ENCODE measurements at regions not wholly inside any gene's neighbourhood (a gene's known extent, or its start where the extent isn't known, plus 50 kb on each side); places are given as distances from the start of the nearest gene placed in this dataset.

DNA sequence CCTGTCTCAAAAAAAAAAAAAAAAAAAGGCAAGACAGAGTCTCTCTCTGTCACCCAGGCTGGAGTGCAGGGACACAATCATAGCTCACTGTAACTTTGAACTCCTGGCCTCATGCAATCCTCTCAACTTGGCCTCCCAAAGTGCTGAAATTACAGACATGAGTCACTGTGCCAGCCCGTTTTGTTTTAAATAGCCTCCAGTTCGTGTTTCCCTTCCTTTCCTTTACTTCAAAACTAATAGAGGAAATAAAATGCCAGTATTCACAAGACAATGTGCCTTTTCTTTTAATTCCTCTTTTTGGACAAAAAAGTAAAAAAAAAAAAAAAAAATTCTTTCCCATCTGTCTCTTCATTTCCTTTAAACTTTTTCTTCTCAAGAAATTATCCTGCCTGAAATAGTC, 54.5 kb upstream of the ACMSD start:
- TF ChIP-seq EZH2phosphoT487 (conservative IDR thresholded peaks at IDR 0.05; ENCODE audit: low read length), result no peak
- TF ChIP-seq, protein P1, sequence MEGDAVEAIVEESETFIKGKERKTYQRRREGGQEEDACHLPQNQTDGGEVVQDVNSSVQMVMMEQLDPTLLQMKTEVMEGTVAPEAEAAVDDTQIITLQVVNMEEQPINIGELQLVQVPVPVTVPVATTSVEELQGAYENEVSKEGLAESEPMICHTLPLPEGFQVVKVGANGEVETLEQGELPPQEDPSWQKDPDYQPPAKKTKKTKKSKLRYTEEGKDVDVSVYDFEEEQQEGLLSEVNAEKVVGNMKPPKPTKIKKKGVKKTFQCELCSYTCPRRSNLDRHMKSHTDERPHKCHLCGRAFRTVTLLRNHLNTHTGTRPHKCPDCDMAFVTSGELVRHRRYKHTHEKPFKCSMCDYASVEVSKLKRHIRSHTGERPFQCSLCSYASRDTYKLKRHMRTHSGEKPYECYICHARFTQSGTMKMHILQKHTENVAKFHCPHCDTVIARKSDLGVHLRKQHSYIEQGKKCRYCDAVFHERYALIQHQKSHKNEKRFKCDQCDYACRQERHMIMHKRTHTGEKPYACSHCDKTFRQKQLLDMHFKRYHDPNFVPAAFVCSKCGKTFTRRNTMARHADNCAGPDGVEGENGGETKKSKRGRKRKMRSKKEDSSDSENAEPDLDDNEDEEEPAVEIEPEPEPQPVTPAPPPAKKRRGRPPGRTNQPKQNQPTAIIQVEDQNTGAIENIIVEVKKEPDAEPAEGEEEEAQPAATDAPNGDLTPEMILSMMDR (IDR thresholded peaks at IDR 0.05; ENCODE audit: insufficient read depth, low read length, poor library complexity, severe bottlenecking), result no peak
- H3K27ac ChIP-seq (ENCODE audit: low read depth, low read length), result no peak overlapping the region
- no peaks in the 10 kb centered on the region for H3K27me3 ChIP-seq (ENCODE audit: low read length)
- H3F3A ChIP-seq (ENCODE audit: insufficient read depth), result no peaks in the 10 kb centered on the region
- no peaks in the 10 kb centered on the region for H3K9me2 ChIP-seq (replicated peaks; ENCODE audit: insufficient read depth, low read length)
- no peaks in the 10 kb centered on the region for H4K20me1 ChIP-seq (ENCODE audit: low read depth, low read length)
- H3K9ac ChIP-seq (ENCODE audit: low read length), result no peak overlapping the region
- H3K79me2 ChIP-seq (ENCODE audit: insufficient read depth, low read length), result no peaks in the 10 kb centered on the region
- no peaks in the 10 kb centered on the region for H3K36me3 ChIP-seq (ENCODE audit: low read length)
- H3K4me3 ChIP-seq (ENCODE audit: insufficient read depth, low read length, poor library complexity, severe bottlenecking), result no peak overlapping the region
- no peak overlapping the region for H2AFZ ChIP-seq (ENCODE audit: low read depth, low read length, severe bottlenecking)
- H3K9me3 ChIP-seq (ENCODE audit: insufficient read depth, low read length), result no peaks in the 10 kb centered on the region
- H3K4me2 ChIP-seq (ENCODE audit: low read depth, low read length, poor library complexity, severe bottlenecking), result no peak overlapping the region

DNA sequence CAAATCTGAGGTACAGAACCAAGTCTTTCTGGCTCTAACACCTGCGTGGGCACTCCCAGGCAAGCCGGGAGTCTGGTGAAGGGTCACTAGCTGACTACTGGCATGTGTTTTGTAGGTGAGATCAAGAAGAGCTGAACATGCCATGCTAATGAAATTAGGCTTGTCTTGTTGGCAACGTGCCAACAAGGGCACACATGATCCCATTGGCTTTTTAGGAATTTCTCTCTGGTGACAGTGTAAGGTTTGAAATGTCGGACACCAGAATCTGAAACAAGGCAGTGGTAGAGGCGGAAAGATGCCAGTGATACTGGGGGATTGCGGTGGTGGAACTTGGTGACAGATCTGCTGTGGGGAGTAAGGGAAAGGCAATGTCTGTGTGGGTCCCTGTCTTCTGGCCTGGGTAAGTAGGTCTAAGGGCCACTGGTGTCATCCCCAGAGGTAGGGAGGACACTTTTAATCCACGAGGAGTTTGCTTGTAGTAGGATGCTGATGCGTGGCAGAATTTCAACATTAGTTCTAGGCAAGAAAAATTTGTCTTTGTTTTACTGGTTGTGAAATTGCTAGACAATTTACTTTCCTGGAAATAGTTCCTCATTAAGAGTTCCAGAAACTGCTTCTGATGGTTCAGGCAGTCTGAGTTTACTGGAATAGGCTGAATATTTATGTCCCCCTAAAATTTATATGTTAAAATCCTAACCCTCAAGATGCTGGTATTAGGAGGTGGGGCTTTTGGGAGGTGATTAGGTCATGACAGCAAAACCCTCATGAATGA, 52.6 kb upstream of the ACMSD start:
- Histone ChIP-seq H3K4me3 (ENCODE audit: insufficient read depth, low read length, poor library complexity, severe bottlenecking) (no peak overlapping the region), H3K9me2 (replicated peaks; ENCODE audit: insufficient read depth, low read length) (no peaks in the 10 kb centered on the region), H3F3A (ENCODE audit: insufficient read depth) (no peaks in the 10 kb centered on the region), H3K27me3 (ENCODE audit: low read length) (no peaks in the 10 kb centered on the region), H3K4me2 (ENCODE audit: low read depth, low read length, poor library complexity, severe bottlenecking) (no peak overlapping the region), H2AFZ (ENCODE audit: low read depth, low read length, severe bottlenecking) (no peak overlapping the region), H4K20me1 (ENCODE audit: low read depth, low read length) (no peaks in the 10 kb centered on the region), H3K9ac (ENCODE audit: low read length) (no peak overlapping the region), H3K36me3 (ENCODE audit: low read length) (no peaks in the 10 kb centered on the region), H3K27ac (ENCODE audit: low read depth, low read length) (no peak overlapping the region), H3K9me3 (ENCODE audit: insufficient read depth, low read length) (no peaks in the 10 kb centered on the region), H3K79me2 (ENCODE audit: insufficient read depth, low read length) (no peaks in the 10 kb centered on the region)
- TF ChIP-seq, protein P1 (IDR thresholded peaks at IDR 0.05; ENCODE audit: insufficient read depth, low read length, poor library complexity, severe bottlenecking), result no peak
- no peak for TF ChIP-seq EZH2phosphoT487 (conservative IDR thresholded peaks at IDR 0.05; ENCODE audit: low read length)

DNA sequence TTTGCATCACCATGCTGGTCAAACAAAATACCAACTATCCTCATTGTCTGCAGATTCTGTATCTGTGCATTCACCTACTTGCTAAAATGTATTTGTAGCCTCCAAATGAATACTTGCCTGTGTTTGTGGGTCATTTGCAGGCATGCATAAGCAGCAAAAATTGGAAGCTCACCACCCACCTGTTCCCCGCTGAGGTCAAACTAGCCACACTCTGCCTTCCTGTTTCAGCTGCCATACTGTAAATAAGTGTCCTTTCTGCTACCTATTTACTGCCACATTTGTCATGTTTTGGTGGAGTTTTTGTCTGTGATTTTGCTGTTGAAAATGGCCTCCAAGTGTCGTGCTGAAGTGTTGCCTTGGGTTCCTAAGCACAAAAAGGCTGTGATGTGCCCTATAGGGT, 50.0 kb upstream of the ACMSD start:
- TF ChIP-seq EZH2phosphoT487 (conservative IDR thresholded peaks at IDR 0.05; ENCODE audit: low read length), result no peak
- TF ChIP-seq, protein P1 (IDR thresholded peaks at IDR 0.05; ENCODE audit: insufficient read depth, low read length, poor library complexity, severe bottlenecking), result no peak
- no peaks in the 10 kb centered on the region for H3K27me3 ChIP-seq (ENCODE audit: low read length)

More for the DNA sequence above, 50.0 kb upstream of the ACMSD start:
- no peak overlapping the region for H3K4me3 ChIP-seq (ENCODE audit: insufficient read depth, low read length, poor library complexity, severe bottlenecking)
- H3K36me3 ChIP-seq (ENCODE audit: low read length), result no peaks in the 10 kb centered on the region
- no peaks in the 10 kb centered on the region for H3K79me2 ChIP-seq (ENCODE audit: insufficient read depth, low read length)
- no peak overlapping the region for H3K27ac ChIP-seq (ENCODE audit: low read depth, low read length)
- no peaks in the 10 kb centered on the region for H3K9me3 ChIP-seq (ENCODE audit: insufficient read depth, low read length)
- no peaks in the 10 kb centered on the region for H4K20me1 ChIP-seq (ENCODE audit: low read depth, low read length)
- H3K4me2 ChIP-seq (ENCODE audit: low read depth, low read length, poor library complexity, severe bottlenecking), result no peak overlapping the region
- no peak overlapping the region for H3K9ac ChIP-seq (ENCODE audit: low read length)
- no peak overlapping the region for H2AFZ ChIP-seq (ENCODE audit: low read depth, low read length, severe bottlenecking)
- no peaks in the 10 kb centered on the region for H3K9me2 ChIP-seq (replicated peaks; ENCODE audit: insufficient read depth, low read length)
- no peaks in the 10 kb centered on the region for H3F3A ChIP-seq (ENCODE audit: insufficient read depth)
